ENCODE measurements at regions not wholly inside any gene's neighbourhood (a gene's known extent, or its start where the extent isn't known, plus 50 kb on each side); places are given as distances from the start of the nearest gene placed in this dataset.

GRCh38 chr5:56703952-56704351 is 111.4 kb upstream of the MAP3K1 start:
- Histone ChIP-seq H3K27ac (no peak overlapping the region), H3K36me3 (no peaks in the 10 kb centered on the region), H3K4me3 (no peak overlapping the region), H3K4me1 (peaks cover 4 to 11% (median 7%) of the 10 kb centered on the region in 4 donors), H3K9me3 (no peaks in the 10 kb centered on the region), H3K27me3 (no peaks in the 10 kb centered on the region)
- intact Hi-C loops (cut with DNase I; ENCODE audit: low total_unique reads), result no loop called here
- WGBS, 5 donors, result 78 to 93% (median 88%) methylated on average over 2 of the region's 2 CpGs
- TF ChIP-seq POLR2AphosphoS5 (IDR thresholded peaks at IDR 0.05) (no peak), CTCF (IDR thresholded peaks at IDR 0.05) (no peak), EP300 (IDR thresholded peaks at IDR 0.05) (no peak), POLR2A (IDR thresholded peaks at IDR 0.05) (no peak)
- no peak for DNase-seq

GRCh38 chr5:56700711-56701110 is 114.6 kb upstream of the MAP3K1 start:
- Histone ChIP-seq H3K27me3 (no peaks in the 10 kb centered on the region), H3K4me1 (peaks cover 4 to 21% (median 15%) of the 10 kb centered on the region in 4 donors), H3K9me3 (no peaks in the 10 kb centered on the region), H3K27ac (no peak overlapping the region), H3K4me3 (no peak overlapping the region), H3K36me3 (no peaks in the 10 kb centered on the region)
- intact Hi-C loops (cut with DNase I; ENCODE audit: low total_unique reads), result no loop called here
- no peak for DNase-seq
- WGBS, 5 donors, result 80 to 91% (median 85%) methylated on average over 4 of the region's 4 CpGs
- TF ChIP-seq EP300 (IDR thresholded peaks at IDR 0.05) (no peak), POLR2AphosphoS5 (IDR thresholded peaks at IDR 0.05) (no peak), POLR2A (IDR thresholded peaks at IDR 0.05) (no peak), CTCF (IDR thresholded peaks at IDR 0.05) (no peak)

GRCh38 chr5:56699538-56699937 is 115.8 kb upstream of the MAP3K1 start:
- H3K9me3 ChIP-seq, result no peaks in the 10 kb centered on the region
- 41 to 67% (median 57%) methylated on average over 8 of the region's 8 CpGs for WGBS, 5 donors
- H3K4me3 ChIP-seq, result no peak overlapping the region
- H3K4me1 ChIP-seq, result peaks cover 4 to 21% (median 13%) of the 10 kb centered on the region in 4 donors
- no peak for TF ChIP-seq EP300 (IDR thresholded peaks at IDR 0.05)
- TF ChIP-seq POLR2AphosphoS5 (IDR thresholded peaks at IDR 0.05), result no peak
- TF ChIP-seq CTCF (IDR thresholded peaks at IDR 0.05), result no peak
- H3K36me3 ChIP-seq, result no peaks in the 10 kb centered on the region
- intact Hi-C loops (cut with DNase I; ENCODE audit: low total_unique reads), result no loop called here
- no peak for DNase-seq
- H3K27ac ChIP-seq, result no peak overlapping the region
- no peaks in the 10 kb centered on the region for H3K27me3 ChIP-seq

- intact Hi-C loops (cut with DNase I; ENCODE audit: low total_unique reads), result no loop called here
- WGBS, 5 donors, result 20 to 47% (median 26%) methylated on average over 5 of the region's 5 CpGs
- Histone ChIP-seq H3K27ac (peak overlapping the region; percentile 48 to 68 (median 58)), H3K4me1 (peaks cover 4 to 21% (median 13%) of the 10 kb centered on the region in 4 donors), H3K4me3 (no peak overlapping the region), H3K9me3 (no peaks in the 10 kb centered on the region), H3K27me3 (no peaks in the 10 kb centered on the region), H3K36me3 (no peaks in the 10 kb centered on the region)
- TF ChIP-seq CTCF (IDR thresholded peaks at IDR 0.05), result no peak
- TF ChIP-seq POLR2A (IDR thresholded peaks at IDR 0.05), result no peak
- no peak for TF ChIP-seq POLR2AphosphoS5 (IDR thresholded peaks at IDR 0.05)
- TF ChIP-seq EP300 (IDR thresholded peaks at IDR 0.05), result no peak
- DNase-seq, result peak; percentile 42 to 81
These were observed 116.6 kb upstream of the MAP3K1 start for GRCh38 chr5:56698463-56699381.

Measured in stomach (tissue), 8 donors.